ENCODE measurements at regions not wholly inside any gene's neighbourhood (a gene's known extent, or its start where the extent isn't known, plus 50 kb on each side); places are given as distances from the start of the nearest gene placed in this dataset.

DNA sequence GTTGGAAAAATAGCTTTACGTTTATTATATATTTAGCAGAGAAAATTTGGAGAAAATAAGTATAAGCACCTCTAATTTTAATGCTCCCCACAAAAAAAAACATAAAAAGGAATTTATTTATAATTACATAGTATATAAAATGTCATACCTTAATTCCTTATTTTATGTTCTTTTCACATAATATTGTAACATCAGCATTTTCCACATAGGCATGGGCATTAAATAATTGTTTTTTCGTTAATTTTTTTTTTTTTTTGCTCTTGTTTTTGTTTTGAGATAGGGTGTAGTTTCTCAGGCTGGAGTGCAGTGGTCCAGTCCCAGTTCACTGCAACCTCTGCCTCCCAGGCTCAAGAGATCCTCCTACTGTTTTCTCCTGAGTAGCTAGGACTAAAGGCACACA, 329.8 kb upstream of the FOXG1 start:
- Histone ChIP-seq H3K4me3 (no peak overlapping the region), H3K4me1 (no peaks in the 10 kb centered on the region), H3K36me3 (ENCODE audit: low read depth, missing control alignments) (no peaks in the 10 kb centered on the region), H3K27ac (no peak overlapping the region), H3K27me3 (no peaks in the 10 kb centered on the region), H3K9me3 (no peaks in the 10 kb centered on the region)
- DNase-seq: no peak
- TF ChIP-seq POLR2A (IDR thresholded peaks at IDR 0.05): no peak
- TF ChIP-seq, protein P1, sequence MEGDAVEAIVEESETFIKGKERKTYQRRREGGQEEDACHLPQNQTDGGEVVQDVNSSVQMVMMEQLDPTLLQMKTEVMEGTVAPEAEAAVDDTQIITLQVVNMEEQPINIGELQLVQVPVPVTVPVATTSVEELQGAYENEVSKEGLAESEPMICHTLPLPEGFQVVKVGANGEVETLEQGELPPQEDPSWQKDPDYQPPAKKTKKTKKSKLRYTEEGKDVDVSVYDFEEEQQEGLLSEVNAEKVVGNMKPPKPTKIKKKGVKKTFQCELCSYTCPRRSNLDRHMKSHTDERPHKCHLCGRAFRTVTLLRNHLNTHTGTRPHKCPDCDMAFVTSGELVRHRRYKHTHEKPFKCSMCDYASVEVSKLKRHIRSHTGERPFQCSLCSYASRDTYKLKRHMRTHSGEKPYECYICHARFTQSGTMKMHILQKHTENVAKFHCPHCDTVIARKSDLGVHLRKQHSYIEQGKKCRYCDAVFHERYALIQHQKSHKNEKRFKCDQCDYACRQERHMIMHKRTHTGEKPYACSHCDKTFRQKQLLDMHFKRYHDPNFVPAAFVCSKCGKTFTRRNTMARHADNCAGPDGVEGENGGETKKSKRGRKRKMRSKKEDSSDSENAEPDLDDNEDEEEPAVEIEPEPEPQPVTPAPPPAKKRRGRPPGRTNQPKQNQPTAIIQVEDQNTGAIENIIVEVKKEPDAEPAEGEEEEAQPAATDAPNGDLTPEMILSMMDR (IDR thresholded peaks at IDR 0.05): no peak
- 77 to 80% methylated on average over 2 of the region's 2 CpGs for whole genome bisulfite sequencing, 2 donors
- intact Hi-C loops (cut with DNase I; ENCODE audit: low total_unique reads): no loop called here

DNA sequence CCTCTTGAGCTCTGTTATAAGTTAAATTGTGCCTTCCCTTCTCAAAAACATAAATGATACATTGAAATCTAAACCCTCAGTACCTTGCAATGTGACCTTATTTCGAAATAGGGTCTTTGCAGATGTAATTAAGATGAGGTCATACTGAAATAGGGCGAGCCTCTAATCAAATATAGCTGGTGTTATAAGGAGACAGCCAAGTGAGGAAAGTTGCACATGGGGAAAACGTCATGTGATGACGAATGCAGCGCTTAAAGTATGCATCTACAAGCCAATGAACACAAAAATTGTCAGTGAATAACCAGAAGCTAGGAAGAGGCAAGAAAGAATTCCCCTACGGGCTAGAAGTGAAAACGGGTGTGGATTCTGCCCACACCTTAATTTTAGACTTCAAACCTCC, 305.2 kb upstream of the FOXG1 start:
- TF ChIP-seq, protein P1 (IDR thresholded peaks at IDR 0.05): no peak
- Histone ChIP-seq H3K4me1 (no peaks in the 10 kb centered on the region), H3K27ac (no peak overlapping the region), H3K9me3 (no peaks in the 10 kb centered on the region), H3K4me3 (no peak overlapping the region), H3K27me3 (no peaks in the 10 kb centered on the region), H3K36me3 (ENCODE audit: low read depth, missing control alignments) (no peaks in the 10 kb centered on the region)
- 67 to 68% methylated on average over 7 of the region's 7 CpGs for WGBS, 2 donors
- intact Hi-C loops (cut with DNase I; ENCODE audit: low total_unique reads): no loop called here
- DNase-seq: no peak

DNA sequence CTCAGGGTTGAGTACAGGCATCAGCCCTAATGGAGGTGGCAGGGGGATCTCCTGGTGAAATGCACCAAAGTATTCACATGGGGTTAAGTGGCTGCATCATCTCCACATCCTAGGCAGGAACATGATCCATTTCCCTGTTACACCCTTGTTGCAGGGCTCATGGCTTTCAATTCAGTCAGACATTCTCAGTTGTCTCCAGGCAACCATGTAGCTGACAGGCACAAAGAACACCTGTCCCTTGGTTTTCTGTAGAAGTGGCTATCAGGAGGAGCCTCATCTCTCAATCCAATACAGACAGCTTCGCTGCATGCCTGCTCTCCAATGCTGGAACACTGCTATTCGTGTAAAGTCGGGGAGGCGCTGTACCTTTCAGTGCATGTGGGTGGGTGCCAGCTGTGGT, 299.0 kb upstream of the FOXG1 start:
- Histone ChIP-seq H3K9me3 (no peaks in the 10 kb centered on the region), H3K4me3 (no peak overlapping the region), H3K27ac (no peak overlapping the region), H3K27me3 (no peaks in the 10 kb centered on the region), H3K4me1 (no peaks in the 10 kb centered on the region), H3K36me3 (ENCODE audit: low read depth, missing control alignments) (no peaks in the 10 kb centered on the region)
- 91 to 98% methylated on average over 4 of the region's 4 CpGs for WGBS, 2 donors
- intact Hi-C loops (cut with DNase I; ENCODE audit: low total_unique reads): no loop called here
- TF ChIP-seq, protein P1 (IDR thresholded peaks at IDR 0.05): no peak
- no peak for TF ChIP-seq POLR2A (IDR thresholded peaks at IDR 0.05)
- no peak for DNase-seq

DNA sequence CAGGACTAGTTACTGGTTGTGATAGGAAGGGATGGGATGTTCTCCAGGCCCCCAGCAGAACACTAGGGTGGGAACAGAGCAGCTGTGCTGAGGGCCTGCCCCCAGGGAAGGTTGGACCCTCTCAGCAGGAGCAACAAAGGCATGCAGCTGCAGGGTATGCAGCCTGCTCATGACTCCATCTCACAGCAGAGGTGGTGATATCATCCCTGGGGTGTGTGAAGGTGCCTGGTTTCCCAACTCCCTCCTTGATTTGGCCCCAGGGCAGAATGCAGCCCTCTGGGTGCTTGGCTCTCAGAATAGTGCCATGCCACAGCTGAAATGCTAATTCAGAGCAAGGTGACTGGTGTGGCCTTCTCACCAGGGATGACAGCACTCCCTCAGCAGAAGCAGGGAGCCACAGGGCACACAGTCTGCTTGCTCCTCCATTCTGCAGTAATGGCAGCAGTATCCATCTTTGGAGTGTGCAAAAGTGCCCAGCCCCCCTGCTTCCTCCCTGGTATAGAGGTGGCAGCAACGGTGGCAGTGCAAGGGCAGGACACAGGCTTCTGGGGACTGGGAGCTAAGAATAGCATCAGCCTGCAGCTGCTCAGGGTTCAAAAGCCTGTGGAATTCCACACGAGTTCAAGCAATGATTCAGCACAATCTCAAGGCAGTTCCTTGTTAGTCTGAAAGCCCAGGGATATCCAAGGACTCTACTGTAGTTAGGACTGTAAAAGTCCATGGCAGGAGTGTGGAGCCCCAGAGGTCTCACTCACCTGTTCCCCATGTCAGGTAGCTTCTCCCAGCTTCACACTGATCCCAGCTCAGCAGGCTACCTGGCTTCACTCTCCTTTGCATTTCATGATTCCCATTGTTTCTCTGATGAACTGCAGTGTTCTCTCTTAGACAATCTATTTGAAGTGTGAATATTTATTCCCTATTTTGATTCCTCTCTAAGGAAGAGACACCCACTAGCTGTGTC, 298.1 kb upstream of the FOXG1 start:
- 50 to 73% methylated on average over 1 to 2 of the region's 2 CpGs for WGBS, 2 donors

More for the DNA sequence above, 298.1 kb upstream of the FOXG1 start:
- TF ChIP-seq, protein P1 (IDR thresholded peaks at IDR 0.05): no peak
- no peak for TF ChIP-seq POLR2A (IDR thresholded peaks at IDR 0.05)
- H3K4me3 ChIP-seq: no peak overlapping the region
- H3K4me1 ChIP-seq: no peaks in the 10 kb centered on the region
- no peak overlapping the region for H3K27ac ChIP-seq
- no peaks in the 10 kb centered on the region for H3K27me3 ChIP-seq
- intact Hi-C loops (cut with DNase I; ENCODE audit: low total_unique reads): no loop called here
- no peak for DNase-seq
- no peaks in the 10 kb centered on the region for H3K36me3 ChIP-seq (ENCODE audit: low read depth, missing control alignments)
- H3K9me3 ChIP-seq: no peaks in the 10 kb centered on the region
